ENCODE measurements at regions not wholly inside any gene's neighbourhood (a gene's known extent, or its start where the extent isn't known, plus 50 kb on each side); places are given as distances from the start of the nearest gene placed in this dataset.
"Not testable (repeated sequence)": the region's sequence is repeated elsewhere in the genome, so short reads cannot be mapped to it uniquely, and the experiment has no call there.

GRCh38 chr2:234861841-234862735, 89.7 kb upstream of the SH3BP4 start:
- no peak for DNase-seq (ENCODE audit: low read depth in 2 of 2)

GRCh38 chr2:234859330-234859872, 92.4 kb upstream of the SH3BP4 start:
- DNase-seq (ENCODE audit: low read depth in 2 of 2), result not testable (repeated sequence)

DNA sequence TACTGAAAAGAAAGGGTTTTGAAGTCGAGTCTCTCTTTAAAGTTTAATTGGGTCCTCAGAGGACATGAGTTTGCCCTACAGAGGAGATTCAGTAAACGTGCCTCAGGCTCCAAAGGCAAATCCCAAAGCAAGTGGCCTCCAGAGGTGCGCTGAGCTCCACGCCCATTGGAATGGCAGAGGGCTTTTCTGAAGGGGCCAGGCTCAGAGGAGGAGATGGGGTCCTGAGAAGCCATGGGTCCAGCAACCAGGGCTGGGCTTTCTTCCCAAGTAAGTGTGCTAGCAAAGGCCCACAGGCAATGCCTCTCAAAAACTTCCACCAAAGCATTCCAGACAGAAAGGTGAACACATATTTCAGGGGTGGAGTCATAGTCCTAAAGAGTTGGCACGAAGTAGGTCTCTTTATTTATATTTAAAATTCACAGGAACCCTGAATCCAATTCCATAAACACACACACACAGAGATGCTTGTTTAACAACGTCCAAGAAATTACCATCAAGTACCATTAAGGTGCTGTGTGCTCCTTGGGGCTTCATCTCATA, 93.0 kb upstream of the SH3BP4 start:
- no peak for DNase-seq (ENCODE audit: low read depth in 2 of 2)

GRCh38 chr2:234858145-234858544, 93.7 kb upstream of the SH3BP4 start:
- no peak for DNase-seq (ENCODE audit: low read depth in 2 of 2)

- no peak for DNase-seq (ENCODE audit: low read depth in 2 of 2)
These were observed 98.1 kb upstream of the SH3BP4 start for GRCh38 chr2:234853729-234854128.

DNA sequence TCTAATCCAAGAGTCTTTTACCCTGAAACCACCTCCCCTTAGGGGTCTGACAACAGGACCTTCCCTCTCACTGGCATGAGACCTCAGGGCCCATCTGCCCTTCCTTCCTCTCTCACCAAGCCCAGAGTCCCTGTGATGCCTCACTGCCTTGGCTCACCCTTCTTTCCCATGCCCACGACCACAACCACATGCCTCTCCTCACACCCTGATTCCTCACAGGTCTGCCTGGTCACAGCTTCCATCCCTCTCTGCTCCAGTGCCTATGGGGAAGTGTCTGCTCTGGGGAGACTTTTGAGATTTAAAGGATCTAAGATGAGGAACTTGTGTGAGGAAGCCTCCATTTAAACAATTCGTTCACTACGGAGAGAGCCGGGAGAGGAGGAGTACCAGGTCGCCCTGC, 98.9 kb upstream of the SH3BP4 start:
- DNase-seq (ENCODE audit: low read depth in 2 of 2), result no peak

DNA sequence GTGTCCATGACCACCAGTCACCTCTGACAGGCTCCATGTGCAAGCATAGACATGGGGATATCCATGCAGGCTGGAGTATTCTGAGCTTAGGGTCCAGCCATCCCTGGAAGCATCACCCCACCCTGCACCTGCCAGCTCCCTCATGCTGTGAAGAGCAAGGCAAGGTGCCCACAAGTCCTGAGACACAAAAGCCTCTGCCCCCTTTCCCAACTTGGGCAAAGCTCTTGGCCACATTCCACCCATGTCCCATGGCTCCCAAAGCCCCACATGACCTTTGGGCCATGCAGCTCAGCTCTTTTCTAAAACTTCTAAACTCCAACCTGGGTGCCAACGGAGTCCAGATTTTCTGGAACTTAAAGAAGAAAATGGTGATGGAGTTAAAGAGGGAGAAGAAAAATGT, 99.8 kb upstream of the SH3BP4 start:
- no peak for DNase-seq (ENCODE audit: low read depth in 2 of 2)

- DNase-seq (ENCODE audit: low read depth in 2 of 2), result no peak
These were observed 100.4 kb upstream of the SH3BP4 start for GRCh38 chr2:234851451-234851850.

DNA sequence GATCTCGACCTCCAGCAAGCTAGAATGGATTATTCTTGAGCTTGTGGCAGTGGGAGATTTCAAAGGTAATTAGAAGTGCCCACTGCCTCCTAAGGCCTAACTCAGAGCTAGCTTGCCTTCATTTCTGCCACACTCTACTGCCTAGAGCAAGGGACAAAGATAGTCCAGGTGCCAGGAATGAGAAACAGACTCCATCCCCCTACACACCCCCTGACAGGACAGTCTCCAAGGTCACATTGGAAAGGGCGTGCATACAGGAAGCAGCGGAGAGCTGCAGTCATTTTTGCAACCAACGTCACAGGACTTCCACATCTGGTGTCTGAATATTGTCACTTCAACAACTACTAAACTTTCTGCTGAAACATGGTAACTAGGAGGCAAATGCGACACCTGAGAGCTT, 101.0 kb upstream of the SH3BP4 start:
- DNase-seq (ENCODE audit: low read depth in 2 of 2), result no peak

GRCh38 chr2:234849678-234850077, 102.1 kb upstream of the SH3BP4 start:
- DNase-seq (ENCODE audit: low read depth in 2 of 2), result no peak

DNA sequence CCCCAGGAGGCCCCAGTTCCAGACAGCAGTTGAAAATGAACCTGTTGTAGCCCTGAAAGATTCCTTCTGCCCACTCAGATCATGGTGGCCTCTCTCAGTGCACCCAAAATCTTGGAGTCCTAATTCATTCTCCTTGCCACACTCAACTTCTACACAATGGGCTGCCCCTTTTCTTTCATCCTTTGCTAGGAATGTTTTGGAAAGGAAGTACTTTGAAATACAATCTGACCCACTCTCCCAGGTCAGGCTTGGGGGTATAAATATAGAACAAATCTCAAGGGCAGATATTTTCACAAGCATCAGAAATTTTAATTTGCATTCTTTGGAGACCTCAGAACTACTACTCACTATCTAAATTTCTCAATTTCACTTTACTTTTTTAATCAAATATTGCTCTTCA, 103.2 kb upstream of the SH3BP4 start:
- DNase-seq (ENCODE audit: low read depth in 2 of 2), result no peak

DNA sequence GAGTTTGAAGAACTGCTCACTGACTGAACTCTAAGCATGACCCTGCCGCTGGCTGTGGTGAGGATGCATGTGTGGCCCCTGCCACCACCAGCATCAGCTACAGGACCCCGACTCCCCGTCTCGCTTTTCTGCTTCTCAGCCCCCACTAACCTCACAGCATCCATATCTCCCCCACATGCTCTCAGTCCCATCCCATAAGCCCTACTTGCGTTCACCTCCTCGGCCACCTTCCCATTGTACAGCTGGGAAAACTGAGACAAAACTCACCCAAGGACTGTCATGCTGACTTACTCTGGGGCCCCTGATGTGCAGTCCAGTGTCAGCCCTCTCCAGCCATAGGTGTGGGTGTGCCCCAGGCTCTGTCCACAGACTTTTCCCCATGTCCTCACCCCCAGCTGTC, 104.2 kb upstream of the SH3BP4 start:
- no peak for DNase-seq (ENCODE audit: low read depth in 2 of 2)

DNA sequence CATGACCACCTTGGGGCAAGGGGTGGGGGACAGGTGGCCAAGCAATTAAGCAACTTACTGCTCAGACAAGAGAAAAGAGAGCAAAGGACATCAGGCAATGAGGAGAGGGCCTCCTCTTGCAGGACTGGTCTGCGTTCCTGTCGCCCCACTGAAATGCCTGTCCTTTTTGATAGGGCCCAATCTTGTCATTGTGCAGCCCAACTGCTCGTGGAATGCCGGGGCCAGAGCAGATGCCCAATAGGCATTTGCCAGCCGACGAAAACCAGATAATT, 104.5 kb upstream of the SH3BP4 start:
- DNase-seq (ENCODE audit: low read depth in 2 of 2), result no peak

GRCh38 chr2:234846599-234847363, 105.0 kb upstream of the SH3BP4 start:
- no peak for DNase-seq (ENCODE audit: low read depth in 2 of 2)

DNA sequence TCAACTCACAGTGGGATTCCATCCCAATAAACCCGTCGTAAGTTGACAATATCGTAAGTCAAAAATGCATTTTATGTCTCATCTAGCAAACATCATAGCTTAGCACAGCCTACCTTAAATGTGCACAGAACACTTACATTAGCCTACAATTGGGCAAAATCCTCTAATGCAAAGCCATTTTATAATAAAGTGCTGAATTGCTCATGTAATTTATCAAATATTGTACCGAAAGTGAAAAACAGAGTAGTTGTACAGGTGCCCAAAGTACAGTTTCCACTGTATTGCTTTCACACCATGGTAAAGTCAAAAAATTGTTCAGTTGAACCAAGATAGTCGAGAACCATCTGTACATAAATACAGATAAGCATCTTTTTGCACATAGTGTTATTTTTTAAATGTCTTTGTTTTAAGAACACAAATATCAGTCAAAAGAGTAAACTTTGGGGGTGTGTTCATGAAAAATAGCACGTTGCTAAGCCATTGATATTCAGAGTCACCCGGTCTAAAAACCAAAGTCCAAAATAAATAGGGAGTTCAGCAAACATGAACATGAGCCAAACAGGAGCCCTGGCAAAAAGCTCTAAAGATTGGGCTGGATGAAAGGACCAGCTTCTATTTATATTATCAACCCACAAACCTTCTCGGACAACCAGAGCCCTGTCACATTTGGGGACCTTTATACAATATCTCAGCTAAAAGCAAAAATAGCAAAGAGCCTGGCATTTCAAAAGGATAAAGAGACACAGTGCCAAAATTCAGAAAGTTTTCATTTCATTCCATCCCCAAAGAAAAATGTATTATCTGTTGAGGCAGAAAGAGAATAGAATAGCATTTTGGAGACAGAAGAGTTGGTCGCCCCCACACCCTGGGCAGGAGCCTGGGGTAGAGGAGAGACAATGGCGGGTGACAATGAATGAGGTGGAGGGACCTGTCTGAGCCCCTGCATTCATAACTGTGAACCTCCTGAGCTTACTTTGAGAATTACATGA, 105.9 kb upstream of the SH3BP4 start:
- DNase-seq (ENCODE audit: low read depth in 2 of 2), result no peak

- no peak for DNase-seq (ENCODE audit: low read depth in 2 of 2)
These were observed 108.4 kb upstream of the SH3BP4 start for GRCh38 chr2:234843411-234843810.

DNA sequence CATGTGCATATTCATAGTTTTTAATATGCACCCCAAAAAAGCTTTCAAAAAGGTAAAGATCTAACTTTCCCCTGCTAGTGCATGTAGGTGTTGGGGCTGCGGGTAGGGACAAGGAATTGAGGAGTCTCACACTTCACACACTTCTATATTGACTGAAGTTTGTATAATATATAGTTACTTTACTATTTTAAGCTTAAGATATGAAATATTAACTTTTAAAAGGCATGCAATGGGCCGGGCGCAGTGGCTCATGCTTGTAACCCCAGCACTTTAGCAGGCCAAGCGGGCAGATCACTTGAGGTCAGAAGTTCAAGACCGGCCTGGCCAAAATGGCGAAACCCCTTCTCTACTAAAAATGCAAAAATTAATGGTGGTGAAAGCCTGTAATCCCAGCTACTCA, 109.1 kb upstream of the SH3BP4 start:
- DNase-seq (ENCODE audit: low read depth in 2 of 2), result no peak

DNA sequence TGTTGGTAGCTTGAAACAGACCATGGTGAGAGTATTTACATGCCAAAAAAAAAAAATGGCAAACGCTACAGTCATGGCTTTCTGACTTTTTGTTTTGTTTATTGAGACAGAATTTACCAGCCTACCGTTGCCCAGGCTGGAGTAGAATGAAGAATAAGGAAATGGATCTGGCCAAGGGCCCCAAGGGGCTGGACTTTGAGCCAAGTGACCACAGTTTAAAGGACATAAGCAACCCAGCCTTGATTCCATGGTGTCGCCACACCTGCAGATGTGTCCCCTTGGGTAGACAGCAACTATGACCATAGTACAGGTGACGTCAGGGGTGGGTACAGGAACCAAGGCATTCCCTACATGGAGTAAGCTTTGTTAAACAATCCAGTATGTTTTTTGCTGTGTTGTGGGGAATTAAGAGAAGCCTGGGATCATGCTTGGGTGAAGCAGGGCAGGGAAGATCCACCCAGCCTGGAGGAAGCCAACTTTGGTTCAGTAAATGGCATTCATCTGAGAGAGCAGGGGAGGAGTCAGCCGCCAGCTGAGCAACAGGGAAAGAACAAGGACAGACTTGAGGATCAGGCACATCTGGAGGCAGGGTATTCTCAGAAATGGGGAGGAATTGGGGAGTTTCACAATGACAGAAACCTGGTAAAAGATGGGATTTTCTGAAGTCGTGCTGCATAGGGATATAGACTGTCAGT, 110.3 kb upstream of the SH3BP4 start:
- DNase-seq (ENCODE audit: low read depth in 2 of 2), result no peak

- no peak for DNase-seq (ENCODE audit: low read depth in 2 of 2)
These were observed 111.5 kb upstream of the SH3BP4 start for GRCh38 chr2:234840336-234840735.

DNA sequence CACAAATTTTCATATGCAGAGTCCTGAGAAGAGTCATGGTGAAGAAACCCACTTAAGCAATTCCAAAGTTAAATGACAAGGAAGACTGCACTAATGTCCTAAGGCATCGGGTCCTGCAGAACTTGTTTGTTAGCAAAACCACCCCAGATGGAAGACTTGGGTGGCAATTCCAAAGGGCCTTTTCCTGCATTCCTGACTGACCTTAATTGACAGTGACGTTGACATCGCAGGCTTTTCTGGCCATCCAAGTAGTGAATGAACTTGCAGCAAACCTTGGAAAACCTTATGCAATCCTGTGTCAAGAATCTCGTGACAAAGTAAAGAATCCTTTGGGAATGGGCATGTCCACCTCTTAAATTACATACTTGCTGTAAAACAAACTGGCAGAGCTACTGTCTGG, 112.5 kb upstream of the SH3BP4 start:
- no peak for DNase-seq (ENCODE audit: low read depth in 2 of 2)

GRCh38 chr2:234836271-234836670, 115.5 kb upstream of the SH3BP4 start:
- no peak for DNase-seq (ENCODE audit: low read depth in 2 of 2)

All from stimulated activated CD8-positive, alpha-beta memory T cell treated with anti-CD3 and anti-CD28 coated beads, Interleukin-7, amount 100 ng/mL, for 4 hours (primary cell).